Brain pericyte (primary cell): ENCODE measurements at regions not wholly inside any gene's neighbourhood (a gene's known extent, or its start where the extent isn't known, plus 50 kb on each side); places are given as distances from the start of the nearest gene placed in this dataset.

Experiments used
- DNase-seq: peaks from one replicate; pipeline ENCODE4 v3.0.0-alpha.2; 2012; ENCODE audit warnings: low read depth, low spot score

GRCh38 chr3:193987186-193987585 is 148.8 kb upstream of the HES1 start:
- DNase-seq, result no peak

DNA sequence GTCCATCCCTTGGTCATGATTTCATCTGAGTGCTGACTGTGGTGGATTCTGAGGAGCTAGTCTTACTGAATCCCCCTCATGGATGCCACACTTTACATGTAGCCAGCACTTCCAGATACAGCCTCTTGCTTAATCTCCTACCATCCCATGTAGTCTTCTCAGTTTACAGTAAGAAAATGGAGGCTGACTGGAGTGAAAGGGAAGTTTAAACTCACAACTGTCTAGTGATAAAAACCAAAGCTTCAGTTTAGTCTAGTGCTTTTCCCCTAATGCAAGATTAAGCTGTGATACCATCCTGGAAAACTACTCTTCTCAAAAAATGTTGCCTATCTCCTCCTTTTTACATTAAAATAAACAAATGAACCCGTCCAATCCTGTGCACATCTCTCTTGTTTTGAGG is 146.8 kb upstream of the HES1 start:
- no peak for DNase-seq

GRCh38 chr3:193991666-193992424 is 144.1 kb upstream of the HES1 start:
- DNase-seq, result no peak

- no peak for DNase-seq
Observed at GRCh38 chr3:193992425-193993037, 143.4 kb upstream of the HES1 start.

- no peak for DNase-seq
Observed at GRCh38 chr3:193996221-193996620, 139.7 kb upstream of the HES1 start.

DNA sequence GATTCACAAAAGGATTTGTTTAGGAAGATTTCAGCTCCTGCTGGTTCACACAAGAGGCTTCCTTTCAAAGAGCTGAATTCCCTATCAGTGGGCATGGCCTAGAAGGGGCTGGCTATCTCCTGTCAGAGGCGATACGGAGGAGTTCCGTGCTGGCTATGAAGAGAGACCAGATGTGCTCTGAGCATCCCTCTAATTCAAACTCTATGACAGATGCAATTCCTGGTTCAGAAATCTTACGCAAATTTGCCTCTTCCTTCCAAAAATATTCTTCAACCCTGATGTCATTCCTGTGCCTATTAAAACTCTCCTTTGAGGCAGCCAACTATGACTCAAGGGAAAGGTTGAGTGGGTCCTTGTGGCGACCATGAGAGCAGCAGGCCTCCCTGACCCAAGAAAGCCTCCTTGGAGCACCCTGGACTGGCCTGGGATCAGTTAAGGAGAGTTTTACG is 139.3 kb upstream of the HES1 start:
- DNase-seq, result no peak

GRCh38 chr3:193997228-193998122 is 138.5 kb upstream of the HES1 start:
- no peak for DNase-seq

DNA sequence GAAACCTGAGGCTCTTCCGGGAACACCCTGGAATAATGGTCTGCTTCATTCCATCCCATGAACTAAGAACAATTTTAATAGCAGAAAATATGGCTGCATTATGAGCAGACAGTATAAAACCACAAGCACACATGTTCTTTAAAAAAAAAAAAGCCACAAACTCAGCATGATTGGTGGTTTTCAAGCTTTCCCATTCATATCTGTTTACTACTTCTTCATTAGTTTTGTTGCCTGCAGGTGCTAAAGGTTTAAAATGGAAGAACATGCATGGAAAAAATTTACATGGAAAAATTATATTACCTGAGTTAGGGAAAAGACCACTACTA is 137.9 kb upstream of the HES1 start:
- no peak for DNase-seq

DNA sequence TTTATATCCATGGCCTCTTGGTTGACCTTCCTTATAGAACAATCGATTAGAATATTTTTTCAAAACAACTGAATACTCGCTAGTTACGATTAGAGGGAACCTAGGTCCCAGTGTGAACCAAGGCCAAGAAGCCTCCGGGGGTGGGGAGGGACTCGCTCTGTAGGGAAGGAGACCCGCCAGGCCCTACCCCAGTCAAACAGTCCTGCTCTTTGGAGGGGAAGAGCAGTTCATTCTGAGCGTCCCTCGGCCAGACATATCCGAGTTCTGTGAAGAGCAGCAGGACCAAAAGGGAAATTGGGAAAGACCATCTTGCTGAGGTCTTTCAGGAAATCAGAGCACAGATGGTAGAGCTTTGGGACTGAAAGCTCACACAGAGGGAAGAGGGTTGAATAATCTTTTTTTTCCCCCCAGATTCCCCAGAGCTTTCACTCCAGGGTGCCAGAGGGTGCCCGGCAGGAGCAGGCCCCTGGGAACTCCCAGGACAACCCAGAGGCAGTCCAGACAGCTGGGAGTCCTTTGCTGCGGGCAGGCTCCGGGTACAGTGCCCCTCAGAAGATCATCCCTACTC is 137.2 kb upstream of the HES1 start:
- no peak for DNase-seq

GRCh38 chr3:194000100-194000499 is 135.8 kb upstream of the HES1 start:
- no peak for DNase-seq

DNA sequence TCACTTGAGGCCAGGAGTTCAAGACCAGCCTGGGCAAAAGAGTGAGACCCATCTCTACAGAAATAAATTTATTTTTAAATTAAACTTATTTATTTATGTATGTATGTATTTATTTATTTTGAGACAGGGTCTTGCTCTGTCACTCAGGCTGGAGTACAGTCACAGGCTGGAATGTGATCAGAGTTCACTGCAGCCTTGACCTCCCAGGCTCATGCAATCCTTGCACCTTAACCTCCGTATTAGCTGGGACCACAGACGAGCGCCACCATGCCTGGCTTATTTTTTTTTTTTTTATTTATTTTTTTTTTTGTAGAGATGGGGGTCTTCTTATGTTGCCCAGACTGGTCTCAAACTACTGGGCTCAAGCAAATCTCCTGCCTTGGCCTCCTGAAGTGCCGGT is 135.2 kb upstream of the HES1 start:
- DNase-seq, result no peak

- no peak for DNase-seq
Observed at GRCh38 chr3:194001728-194002459, 134.1 kb upstream of the HES1 start.

- peak; percentile 47 for DNase-seq
Observed at GRCh38 chr3:194003114-194004057, 132.6 kb upstream of the HES1 start.

GRCh38 chr3:194005930-194006501 is 129.9 kb upstream of the HES1 start:
- DNase-seq, result no peak

- no peak for DNase-seq
Observed at GRCh38 chr3:194007592-194008337, 128.2 kb upstream of the HES1 start.

DNA sequence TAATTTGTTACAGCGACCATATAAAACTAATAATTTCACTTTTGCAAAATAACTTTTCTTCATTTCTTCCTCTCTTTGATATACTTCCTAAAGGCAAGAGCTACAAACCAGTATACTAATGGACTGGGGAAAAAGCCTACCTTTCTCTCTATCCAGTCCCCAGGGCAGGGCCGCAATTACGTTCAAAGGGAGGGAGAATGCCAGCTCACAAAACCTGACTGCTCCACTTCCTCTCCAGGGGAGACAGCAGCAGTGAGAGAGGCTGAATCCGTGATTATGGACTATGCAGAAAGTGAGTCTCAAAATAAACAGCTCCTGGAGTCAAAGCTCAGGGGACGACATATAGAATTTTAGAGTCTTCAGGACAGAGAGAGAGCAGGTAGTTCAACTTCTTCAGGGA is 126.9 kb upstream of the HES1 start:
- DNase-seq, result no peak

DNA sequence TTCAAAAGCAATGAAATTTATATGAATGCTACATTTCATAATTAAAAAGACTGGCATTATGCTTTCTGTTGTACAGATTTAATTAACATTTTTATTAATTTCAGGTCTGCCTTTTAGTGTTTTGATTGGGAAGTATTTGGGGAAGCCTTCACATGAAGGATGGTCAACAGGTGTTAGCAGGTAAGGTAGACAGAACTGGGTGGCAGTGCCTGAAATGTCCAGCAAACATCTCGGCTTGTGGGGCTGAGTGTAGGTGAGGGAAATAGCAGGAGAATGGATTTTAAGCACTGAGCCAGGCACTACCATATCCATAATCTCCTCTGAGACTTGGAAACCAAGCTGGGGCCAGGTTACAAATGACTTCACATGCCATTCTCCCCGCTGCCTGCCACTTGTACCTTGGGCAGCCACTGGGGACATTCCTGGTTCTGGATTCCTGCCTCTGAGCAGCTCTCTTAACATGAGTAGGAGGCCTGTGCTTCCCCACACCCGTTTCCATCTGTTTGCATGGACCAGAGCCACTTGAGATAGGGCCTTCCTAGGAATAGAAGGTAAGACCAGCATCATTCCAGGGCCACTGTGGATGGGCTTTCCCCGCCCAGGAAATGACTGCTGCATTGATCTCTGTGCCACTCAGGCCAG is 125.9 kb upstream of the HES1 start:
- no peak for DNase-seq

DNA sequence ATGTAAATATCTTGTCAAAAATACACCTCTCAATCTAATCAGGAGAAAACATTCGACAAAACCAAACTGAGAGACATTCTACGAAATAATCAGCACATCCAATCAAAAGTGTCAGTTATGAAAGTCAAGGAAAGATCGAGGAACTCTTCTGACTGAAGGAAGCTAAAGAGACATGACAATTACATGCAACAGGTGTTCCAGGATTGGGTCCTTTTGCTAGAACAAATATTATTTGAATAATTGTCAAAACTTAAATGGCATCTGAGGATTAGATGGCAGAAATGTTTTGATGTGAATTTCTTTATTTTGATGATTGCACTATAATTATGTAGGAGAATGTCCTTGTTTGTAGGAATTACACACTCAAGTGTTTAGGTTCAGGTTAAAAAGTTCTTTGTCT is 124.1 kb upstream of the HES1 start:
- no peak for DNase-seq

- no peak for DNase-seq
Observed at GRCh38 chr3:194013928-194014327, 122.0 kb upstream of the HES1 start.
